Jurkat, Clone E6-1 (cell line): ENCODE measurements at regions not wholly inside any gene's neighbourhood (a gene's known extent, or its start where the extent isn't known, plus 50 kb on each side); places are given as distances from the start of the nearest gene placed in this dataset.
A peak's percentile ranks its signal among the peaks of the same experiment; 100 is the strongest.
"Not testable (repeated sequence)": the region's sequence is repeated elsewhere in the genome, so short reads cannot be mapped to it uniquely, and the experiment has no call there.

Source experiments
- DNase-seq: peaks from one replicate; pipeline ENCODE4 v3.0.0-alpha.2; 2011; ENCODE audit warnings: low read depth, low spot score
- H3K4me3 ChIP-seq: 2 replicates; pipeline ENCODE4 v1.5.1; 2011; ENCODE audit warnings: mild to moderate bottlenecking, low read length, control low read depth, moderate library complexity

- not testable (repeated sequence) for H3K4me3 ChIP-seq, DNase-seq
Measured at GRCh38 chr1:232313876-232314275, 316.1 kb downstream of the SIPA1L2 start.

GRCh38 chr1:232310541-232310940, 319.4 kb downstream of the SIPA1L2 start:
- DNase-seq, result no peak
- H3K4me3 ChIP-seq, result no peak overlapping the region

GRCh38 chr1:232308616-232309015, 321.3 kb downstream of the SIPA1L2 start:
- DNase-seq, result no peak
- no peak overlapping the region for H3K4me3 ChIP-seq

- DNase-seq, result no peak
- H3K4me3 ChIP-seq, result no peak overlapping the region
Measured at GRCh38 chr1:232307296-232308017, 322.5 kb downstream of the SIPA1L2 start.

GRCh38 chr1:232306269-232306961, 323.5 kb downstream of the SIPA1L2 start:
- DNase-seq, result no peak
- no peak overlapping the region for H3K4me3 ChIP-seq

- H3K4me3 ChIP-seq, result no peak overlapping the region
- no peak for DNase-seq
Measured at GRCh38 chr1:232305050-232305449, 324.9 kb downstream of the SIPA1L2 start.

- no peak for DNase-seq
- no peak overlapping the region for H3K4me3 ChIP-seq
Measured at GRCh38 chr1:232303222-232303620, 326.7 kb downstream of the SIPA1L2 start.

- H3K4me3 ChIP-seq, result no peak overlapping the region
- DNase-seq, result no peak
Measured at GRCh38 chr1:232302376-232303221, 327.3 kb downstream of the SIPA1L2 start.

- no peak overlapping the region for H3K4me3 ChIP-seq
- DNase-seq, result no peak
Measured at GRCh38 chr1:232301246-232301645, 328.7 kb downstream of the SIPA1L2 start.

- H3K4me3 ChIP-seq, result no peak overlapping the region
- no peak for DNase-seq
Measured at GRCh38 chr1:232300466-232300865, 329.5 kb downstream of the SIPA1L2 start.

- DNase-seq, result no peak
- no peak overlapping the region for H3K4me3 ChIP-seq
Measured at GRCh38 chr1:232296461-232296860, 333.5 kb downstream of the SIPA1L2 start.

- peak; percentile 55 for DNase-seq
- no peak overlapping the region for H3K4me3 ChIP-seq
Measured at GRCh38 chr1:232293361-232293760, 336.6 kb downstream of the SIPA1L2 start.

GRCh38 chr1:232292818-232293217, 337.1 kb downstream of the SIPA1L2 start:
- DNase-seq, result no peak
- H3K4me3 ChIP-seq, result no peak overlapping the region

GRCh38 chr1:232292239-232292638, 337.7 kb downstream of the SIPA1L2 start:
- no peak overlapping the region for H3K4me3 ChIP-seq
- DNase-seq, result peak; percentile 51

GRCh38 chr1:232291681-232292080, 338.3 kb downstream of the SIPA1L2 start:
- no peak for DNase-seq
- H3K4me3 ChIP-seq, result no peak overlapping the region

GRCh38 chr1:232291261-232291660, 338.7 kb downstream of the SIPA1L2 start:
- no peak overlapping the region for H3K4me3 ChIP-seq
- DNase-seq, result no peak

GRCh38 chr1:232290570-232290969, 339.4 kb downstream of the SIPA1L2 start:
- DNase-seq, result no peak
- no peak overlapping the region for H3K4me3 ChIP-seq

- H3K4me3 ChIP-seq, result no peak overlapping the region
- no peak for DNase-seq
Measured at GRCh38 chr1:232287676-232288569, 342.0 kb downstream of the SIPA1L2 start.

- no peak for DNase-seq
- H3K4me3 ChIP-seq, result no peak overlapping the region
Measured at GRCh38 chr1:232285138-232285537, 344.8 kb downstream of the SIPA1L2 start.
